GM12892 (cell line): ENCODE measurements at regions not wholly inside any gene's neighbourhood (a gene's known extent, or its start where the extent isn't known, plus 50 kb on each side); places are given as distances from the start of the nearest gene placed in this dataset.

Experiments
- DNase-seq: peaks from one replicate; pipeline ENCODE4 v3.0.0; 2011; ENCODE audit not compliant: insufficient read length
- FAIRE-seq: peaks from 2 replicates; lab custom pipeline; 2011; peaks lifted over from hg19 to GRCh38; lab: Jason Lieb, UNC
- POLR2A ChIP-seq: IDR thresholded peaks from 2 replicates; pipeline ENCODE4 v1.6.1; 2011; ENCODE audit warnings: low read depth, low read length, control low read depth
- POLR2AphosphoS5 ChIP-seq: IDR thresholded peaks from 2 replicates; pipeline ENCODE4 v1.6.1; 2011; ENCODE audit warnings: low read depth, low read length, control low read depth
- TAF1 ChIP-seq: IDR thresholded peaks from 2 replicates; pipeline ENCODE4 v1.6.1; 2011; ENCODE audit warnings: low read depth, mild to moderate bottlenecking, control low read depth, low read length, borderline replicate concordance

GRCh38 chr1:81605023-81605422, 195.7 kb upstream of the ADGRL2 start:
- TF ChIP-seq POLR2A (no peak), TAF1 (no peak), POLR2AphosphoS5 (no peak)
- DNase-seq (no peak), FAIRE-seq (no peak)

- TF ChIP-seq TAF1 (no peak), POLR2A (no peak), POLR2AphosphoS5 (no peak)
- no peak for FAIRE-seq
Measured at GRCh38 chr1:81600878-81601622, 199.7 kb upstream of the ADGRL2 start.

GRCh38 chr1:81600363-81600762, 200.4 kb upstream of the ADGRL2 start:
- TF ChIP-seq POLR2A, result no peak
- no peak for TF ChIP-seq TAF1
- TF ChIP-seq POLR2AphosphoS5, result no peak
- FAIRE-seq, result no peak

More at GRCh38 chr1:81600878-81601622, 199.7 kb upstream of the ADGRL2 start:
- DNase-seq, result no peak

DNA sequence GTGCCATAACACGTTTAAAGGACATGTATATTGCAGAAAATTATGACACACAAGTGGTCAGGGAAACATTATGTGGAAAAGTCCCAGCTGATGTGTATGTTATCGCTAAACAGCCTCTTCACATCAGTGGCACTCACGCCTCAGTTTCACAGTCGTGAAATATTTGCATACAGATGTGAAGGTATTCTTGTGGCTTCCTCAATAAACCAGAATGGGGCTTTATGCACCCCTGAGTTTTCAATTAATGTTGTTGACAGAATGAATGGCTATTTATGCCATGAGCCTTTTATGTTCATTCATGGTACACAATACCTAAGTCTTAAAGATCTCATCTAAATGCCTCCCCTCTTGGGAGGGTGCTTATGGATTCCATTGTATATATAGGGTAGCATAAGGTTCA, 202.1 kb upstream of the ADGRL2 start:
- TF ChIP-seq TAF1 (no peak), POLR2A (no peak)
- DNase-seq (no peak), FAIRE-seq (no peak)

More at GRCh38 chr1:81600363-81600762, 200.4 kb upstream of the ADGRL2 start:
- DNase-seq, result no peak

- no peak for DNase-seq
- FAIRE-seq, result no peak
- TF ChIP-seq POLR2AphosphoS5, result no peak
- no peak for TF ChIP-seq TAF1
- TF ChIP-seq POLR2A, result no peak
Measured at GRCh38 chr1:81597720-81598426, 202.9 kb upstream of the ADGRL2 start.

DNA sequence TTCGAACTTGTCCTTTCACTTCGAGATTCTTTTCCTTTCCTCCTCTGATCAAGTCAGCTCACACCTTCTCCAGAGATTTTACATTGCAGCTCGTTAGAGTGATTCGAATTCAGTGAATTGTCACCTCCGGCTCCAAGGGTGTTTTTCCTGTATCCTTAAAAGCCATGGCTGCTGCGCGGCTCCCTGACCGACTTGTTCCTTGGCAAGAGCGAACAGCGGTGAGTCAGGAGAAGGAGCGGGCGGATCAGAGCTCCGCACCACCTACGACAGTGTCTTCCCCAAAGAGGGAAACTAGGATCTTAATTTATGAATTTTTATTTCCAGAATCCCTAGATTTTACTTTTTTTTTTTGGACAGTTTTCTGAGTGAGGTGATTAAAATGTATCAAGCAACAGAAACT, 204.4 kb upstream of the ADGRL2 start:
- DNase-seq (no peak), FAIRE-seq (no peak)
- TF ChIP-seq POLR2A (no peak), TAF1 (no peak), POLR2AphosphoS5 (no peak)

GRCh38 chr1:81594206-81594605, 206.5 kb upstream of the ADGRL2 start:
- no peak for FAIRE-seq
- TF ChIP-seq POLR2A (no peak), TAF1 (no peak), POLR2AphosphoS5 (no peak)
- DNase-seq, result no peak

GRCh38 chr1:81592233-81592632, 208.5 kb upstream of the ADGRL2 start:
- no peak for TF ChIP-seq POLR2A
- no peak for TF ChIP-seq POLR2AphosphoS5
- TF ChIP-seq TAF1, result no peak
- FAIRE-seq (no peak), DNase-seq (no peak)

GRCh38 chr1:81590171-81590570, 210.6 kb upstream of the ADGRL2 start:
- TF ChIP-seq TAF1 (no peak), POLR2AphosphoS5 (no peak), POLR2A (no peak)
- FAIRE-seq (no peak), DNase-seq (no peak)

DNA sequence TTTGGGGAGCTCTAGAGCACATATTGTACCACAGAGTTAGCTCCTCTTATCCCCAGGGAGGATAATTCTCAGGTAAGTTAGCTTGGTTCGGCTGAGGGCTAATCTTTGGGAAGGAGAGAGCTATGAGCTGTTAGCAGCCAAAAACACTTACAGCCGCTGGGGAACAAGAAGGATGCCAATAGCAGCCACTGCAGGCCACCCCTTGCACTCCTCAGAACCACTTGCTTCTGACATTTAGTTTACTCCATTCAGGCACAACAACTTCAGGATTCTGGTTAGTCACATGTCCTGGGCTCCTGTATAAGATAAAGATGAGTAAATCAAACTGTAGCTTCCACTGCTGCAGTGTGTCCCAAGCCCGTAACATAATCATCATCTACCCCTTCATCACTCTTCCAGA, 212.6 kb upstream of the ADGRL2 start:
- no peak for DNase-seq
- FAIRE-seq, result no peak

GRCh38 chr1:81587426-81587825, 213.3 kb upstream of the ADGRL2 start:
- no peak for FAIRE-seq
- no peak for TF ChIP-seq TAF1
- TF ChIP-seq POLR2AphosphoS5, result no peak
- no peak for TF ChIP-seq POLR2A

More for the DNA sequence above, 212.6 kb upstream of the ADGRL2 start:
- TF ChIP-seq TAF1, result no peak
- TF ChIP-seq POLR2AphosphoS5, result no peak
- TF ChIP-seq POLR2A, result no peak

More at GRCh38 chr1:81587426-81587825, 213.3 kb upstream of the ADGRL2 start:
- no peak for DNase-seq
